ENCODE measurements at regions not wholly inside any gene's neighbourhood (a gene's known extent, or its start where the extent isn't known, plus 50 kb on each side); places are given as distances from the start of the nearest gene placed in this dataset.

GRCh38 chr2:11050565-11050964 is 104.7 kb upstream of the SLC66A3 start:
- no peak for DNase-seq

DNA sequence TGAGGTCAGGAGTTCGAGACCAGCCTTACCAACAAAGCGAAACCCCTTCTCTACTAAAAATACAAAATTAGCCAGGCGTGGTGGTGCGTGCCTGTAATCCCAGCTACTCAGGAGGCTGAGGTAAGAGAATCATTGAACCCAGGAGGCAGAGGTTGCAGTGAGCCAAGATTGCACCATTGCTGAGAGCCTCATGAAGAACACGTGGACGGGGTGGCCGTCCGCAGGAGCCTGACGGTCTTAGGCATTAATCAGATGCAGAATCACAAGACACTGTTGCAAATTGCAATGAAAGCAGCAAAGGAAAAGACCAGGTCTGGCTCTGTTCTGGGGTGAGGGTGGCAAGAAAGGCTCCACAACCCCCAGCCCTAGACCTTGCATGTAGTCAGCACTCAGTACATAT is 104.0 kb upstream of the SLC66A3 start:
- DNase-seq: no peak

DNA sequence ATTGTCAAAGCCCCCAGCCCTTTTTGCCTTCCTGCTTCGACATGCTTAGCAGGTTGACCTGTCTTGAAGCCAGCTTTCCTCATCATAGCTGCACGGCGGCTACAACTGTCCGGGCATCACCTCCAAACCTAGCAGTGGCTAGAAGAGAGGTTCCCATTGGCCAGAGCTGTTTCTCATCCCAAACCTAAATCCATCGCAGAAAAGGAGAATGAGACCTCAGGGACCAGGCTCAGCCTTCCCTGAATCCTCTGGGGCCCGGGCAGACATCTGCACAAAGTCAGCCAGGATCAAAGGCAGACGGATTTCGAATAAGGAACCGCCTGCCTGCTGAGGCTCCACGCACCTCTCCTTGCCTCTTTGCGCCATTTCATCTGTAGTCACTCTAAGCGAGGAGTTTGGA is 101.7 kb upstream of the SLC66A3 start:
- no peak for DNase-seq

GRCh38 chr2:11054783-11055678 is 100.2 kb upstream of the SLC66A3 start:
- no peak for DNase-seq

DNA sequence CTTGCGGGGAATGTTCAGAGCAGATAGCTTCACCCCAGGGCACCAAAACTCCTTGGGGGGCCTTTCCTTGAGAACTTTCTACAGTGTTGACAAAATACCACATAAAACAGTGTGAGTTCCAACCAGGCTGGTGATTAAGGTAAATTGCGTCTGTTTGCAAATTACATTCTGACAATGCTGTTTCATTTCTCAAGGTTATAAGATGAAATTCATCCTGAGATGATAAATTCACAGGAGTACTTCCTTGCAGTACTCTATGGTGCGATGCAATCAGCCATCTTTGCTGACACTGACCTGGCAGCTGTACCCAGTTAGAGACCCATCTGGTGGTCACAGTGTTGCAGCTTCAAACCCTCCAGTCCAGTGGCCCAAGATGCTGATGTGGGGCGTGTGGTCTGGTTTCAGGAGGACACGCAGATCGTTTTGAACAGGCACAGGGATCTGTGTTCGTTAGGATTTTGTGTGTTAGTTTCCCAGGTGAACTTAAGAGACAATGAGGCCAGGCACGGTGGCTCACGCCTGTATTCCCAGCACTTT is 99.5 kb upstream of the SLC66A3 start:
- no peak for DNase-seq

DNA sequence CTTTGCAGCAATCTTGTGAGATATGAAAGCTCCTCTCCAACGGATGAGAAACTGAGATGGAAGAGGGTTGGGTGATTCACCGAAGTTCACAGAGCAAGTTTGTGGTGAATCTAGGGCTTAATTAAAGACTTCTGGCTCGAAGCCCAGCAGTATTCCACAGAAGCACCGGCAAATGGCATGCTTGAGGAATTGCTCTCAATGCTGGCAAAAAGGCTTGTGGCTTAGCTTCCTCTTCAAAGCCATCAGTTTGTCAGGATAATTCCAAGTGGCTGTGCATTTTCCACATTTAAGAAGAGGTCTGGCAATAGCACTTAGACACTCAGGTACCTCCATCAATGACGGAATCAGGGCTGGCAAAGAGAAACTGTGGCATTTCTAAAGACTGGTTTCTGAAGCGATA is 98.7 kb upstream of the SLC66A3 start:
- peak; percentile 50 for DNase-seq

DNA sequence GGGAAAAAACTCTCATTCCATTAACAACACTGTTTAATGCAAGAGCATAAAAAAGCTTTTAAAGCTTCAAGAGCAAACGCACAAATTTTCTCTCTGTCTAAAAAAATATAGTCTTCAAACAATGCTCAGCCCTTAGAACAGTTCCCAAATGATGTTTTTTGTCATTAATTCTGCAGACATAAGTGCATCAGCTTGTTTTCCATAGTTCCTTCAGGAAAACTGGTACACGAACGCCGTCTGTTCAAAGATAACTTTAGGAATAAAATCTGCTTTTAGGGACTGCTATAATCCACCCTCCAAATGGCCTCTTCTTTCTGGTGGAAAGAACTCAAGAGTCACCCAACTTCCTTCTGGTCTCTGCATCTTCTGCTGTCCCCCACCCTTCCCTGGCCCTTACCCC is 98.2 kb upstream of the SLC66A3 start:
- no peak for DNase-seq

DNA sequence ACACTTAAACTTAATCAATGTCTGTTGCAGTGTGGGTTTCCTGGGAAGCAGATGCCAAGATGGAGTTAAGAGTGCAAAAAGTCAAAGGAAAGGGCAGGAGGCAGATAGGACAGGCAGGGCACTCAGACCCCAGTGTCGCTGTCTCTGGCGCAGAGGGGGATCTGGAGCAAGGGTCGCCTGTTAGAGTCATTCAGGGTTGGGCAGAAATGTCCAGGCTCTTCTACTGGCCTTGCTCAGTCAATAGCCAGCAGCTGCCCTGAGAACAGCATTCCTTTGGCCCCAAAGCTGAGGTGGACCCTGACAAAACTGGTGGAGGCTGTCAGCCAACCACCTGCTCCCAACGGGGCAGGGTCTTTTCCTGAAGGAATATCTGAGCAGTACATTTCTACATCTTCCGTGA is 97.1 kb upstream of the SLC66A3 start:
- DNase-seq: no peak

- no peak for DNase-seq
These were observed 94.7 kb upstream of the SLC66A3 start for GRCh38 chr2:11060376-11061169.

GRCh38 chr2:11065833-11066485 is 89.3 kb upstream of the SLC66A3 start:
- DNase-seq: no peak

GRCh38 chr2:11067221-11068078 is 87.8 kb upstream of the SLC66A3 start:
- no peak for DNase-seq

DNA sequence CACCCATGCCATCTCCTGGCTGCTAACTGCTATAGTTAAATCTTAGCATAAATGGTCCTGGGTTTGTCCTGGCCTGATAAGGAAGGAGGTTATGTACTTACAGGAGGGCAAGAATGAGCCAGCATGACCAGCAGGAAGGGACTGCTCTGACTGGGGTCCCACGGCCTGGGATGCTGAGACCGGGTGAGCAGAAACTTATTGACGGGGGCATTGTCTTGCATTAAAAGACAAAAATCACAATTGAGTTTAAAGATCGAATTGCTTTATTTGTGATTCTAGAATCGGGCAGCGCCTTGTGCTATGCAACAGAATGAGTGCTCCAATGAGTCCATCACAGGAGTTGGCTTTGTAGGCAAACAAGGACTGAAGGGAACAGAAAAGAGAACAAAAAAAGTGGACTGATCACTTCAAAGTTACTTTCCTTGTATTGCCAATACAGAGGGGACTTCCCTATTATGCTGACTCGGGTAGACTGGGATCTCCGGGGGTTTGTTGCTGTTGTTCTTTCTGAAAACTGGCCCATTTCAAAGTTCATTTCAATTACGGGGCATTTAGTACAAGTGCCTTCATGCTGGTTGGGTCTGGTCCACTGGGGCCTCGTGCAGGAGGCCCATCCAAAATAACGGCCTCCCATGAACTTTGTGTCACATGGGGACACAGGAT is 87.1 kb upstream of the SLC66A3 start:
- no peak for DNase-seq

DNA sequence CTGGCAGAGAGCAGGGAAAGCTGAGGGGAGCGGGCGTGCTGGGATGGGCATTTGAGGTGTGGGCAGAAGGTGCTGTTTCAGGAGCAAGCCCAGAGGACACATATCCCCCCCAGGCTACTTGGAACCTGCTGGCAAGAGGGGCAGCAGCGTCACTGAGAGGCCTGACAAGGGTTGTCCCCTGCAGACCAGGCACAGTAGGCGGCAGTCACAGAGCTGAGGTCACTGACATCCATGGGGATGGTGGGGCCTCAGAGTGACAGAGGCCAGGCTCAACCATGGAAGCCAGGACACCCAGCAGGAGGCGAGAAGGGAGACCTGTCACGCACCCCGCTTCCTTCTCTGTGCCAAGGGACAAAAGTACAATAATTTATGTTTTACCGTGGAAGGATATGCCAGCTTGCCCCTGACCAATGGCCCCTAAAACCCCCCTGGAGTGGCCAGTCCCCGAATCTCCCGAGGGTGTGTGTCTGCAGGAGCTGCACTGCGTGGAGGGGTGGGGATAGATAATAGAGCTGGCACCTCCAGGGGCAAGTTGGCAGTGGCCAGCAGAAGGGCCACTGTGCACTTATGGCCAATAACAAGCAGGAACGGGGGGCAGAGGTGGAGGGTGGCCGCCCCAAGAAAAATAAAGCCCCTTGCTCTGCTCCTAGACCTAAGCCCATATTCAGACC is 86.3 kb upstream of the SLC66A3 start:
- DNase-seq: no peak

DNA sequence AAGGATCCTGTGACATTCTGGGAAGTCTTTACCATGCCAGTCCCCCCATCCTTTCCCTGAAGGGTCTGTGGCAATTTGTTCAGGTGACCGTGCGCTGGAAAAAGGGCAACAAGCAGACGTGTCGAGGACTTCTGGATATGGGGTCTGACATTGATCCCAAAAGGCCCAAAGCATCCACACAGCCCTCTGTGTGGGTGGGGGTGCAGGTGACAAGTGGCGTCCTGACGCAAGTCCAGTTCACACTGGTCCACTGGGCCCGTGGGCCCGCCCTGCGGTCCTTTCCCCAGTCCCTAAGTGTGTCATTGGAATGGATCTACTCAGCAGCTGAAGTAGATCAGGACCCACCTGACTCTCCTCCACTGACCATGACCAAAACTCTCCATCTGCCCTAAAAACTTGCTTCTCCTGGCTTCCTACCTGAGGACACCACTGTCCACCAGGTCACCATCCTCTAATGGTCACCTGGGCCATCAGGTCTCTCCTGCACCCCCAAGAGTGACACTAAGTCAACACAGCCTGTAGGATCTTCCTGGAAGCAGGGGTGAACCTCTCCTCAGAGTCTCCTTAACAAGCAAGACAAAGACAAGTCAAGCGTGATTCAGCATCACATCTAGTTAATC is 85.6 kb upstream of the SLC66A3 start:
- DNase-seq: no peak

DNA sequence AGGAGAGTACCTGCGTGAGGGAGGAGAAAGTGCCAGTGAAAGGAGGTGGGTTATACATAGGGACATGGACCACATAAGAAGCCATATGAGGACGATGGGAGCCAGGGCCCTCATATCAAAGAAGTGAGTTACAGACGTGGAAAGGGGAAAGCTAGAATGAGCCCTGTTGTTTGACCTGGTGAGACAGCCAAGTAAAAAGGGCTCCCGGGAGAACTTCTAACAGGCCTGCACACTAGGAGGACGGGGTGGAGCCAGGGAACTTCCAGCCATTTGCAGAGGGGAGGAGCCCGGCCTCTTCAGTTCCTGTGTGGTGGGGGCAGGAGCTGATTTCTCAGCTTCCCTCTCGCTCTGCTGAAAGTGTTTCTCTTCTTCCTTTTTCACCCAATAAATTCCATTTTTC is 84.1 kb upstream of the SLC66A3 start:
- DNase-seq: peak; percentile 54

GRCh38 chr2:11071939-11072338 is 83.3 kb upstream of the SLC66A3 start:
- peak; percentile 2 for DNase-seq

- DNase-seq: no peak
These were observed 82.7 kb upstream of the SLC66A3 start for GRCh38 chr2:11072550-11072949.

DNA sequence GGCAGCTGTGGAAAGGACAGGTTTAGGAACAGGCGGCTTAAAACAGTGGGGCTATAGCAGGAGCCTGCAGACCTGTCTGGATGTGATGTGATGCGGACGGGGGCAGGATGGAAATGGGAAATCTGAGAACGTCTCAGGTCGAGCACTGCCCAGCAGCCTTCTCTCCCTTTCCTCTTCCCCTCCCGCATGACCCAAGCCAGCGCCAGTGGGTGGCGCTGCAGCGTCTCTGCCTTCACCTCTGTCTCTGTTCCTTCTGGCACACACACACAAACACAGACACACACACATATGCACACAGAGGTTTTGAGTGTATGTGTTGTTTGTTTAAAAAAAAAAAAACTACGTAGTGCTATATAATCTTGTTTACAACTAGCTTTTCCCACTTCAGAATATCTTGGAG is 82.0 kb upstream of the SLC66A3 start:
- DNase-seq: peak; percentile 16

GRCh38 chr2:11073776-11074175 is 81.5 kb upstream of the SLC66A3 start:
- DNase-seq: no peak

- DNase-seq: no peak
These were observed 80.9 kb upstream of the SLC66A3 start for GRCh38 chr2:11074246-11074820.

Measured in MV-4-11 (cell line).